HepG2 (cell line): ENCODE measurements at regions not wholly inside any gene's neighbourhood (a gene's known extent, or its start where the extent isn't known, plus 50 kb on each side); places are given as distances from the start of the nearest gene placed in this dataset.

Source experiments
- ATAC-seq: fragments of 200-7000 bp; cut with Tn5 transposase; 3 replicates; pipeline ENCODE4 v1.9.1; 2020; ENCODE audit warnings: mild to moderate bottlenecking, moderate library complexity
- BruUV-seq: library from RNA; stranded (reverse); fragments of 400-500 nt; replicated peaks from 2 replicates; lab custom pipeline; 2021; lab: Mats Ljungman, UMichigan
- CTCF ChIA-PET: fragments of 300-600 bp; formaldehyde crosslinking; extraction: SDS; loops from one replicate; lab custom pipeline; 2021; ENCODE audit warnings: low total read pairs, inconsistent platforms, low intra/inter-chr PET ratio; lab: Yijun Ruan, JAX
- POLR2A ChIA-PET: fragments of 350-600 bp; sonication (Branson Sonifier 250); formaldehyde crosslinking; loops from one replicate; lab custom pipeline; 2020; ENCODE audit warnings: antibody characterized with exemption, inconsistent platforms; lab: Yijun Ruan, JAX
- DNase-seq: peaks from one replicate; pipeline ENCODE4 v3.0.0-alpha.2; 2015; ENCODE audit warnings: low spot score
- FAIRE-seq: peaks from 3 replicates; lab custom pipeline; 2011; peaks lifted over from hg19 to GRCh38; lab: Jason Lieb, UNC
- H2AFZ ChIP-seq: one replicate; pipeline ENCODE4 v1.6.1; 2011; ENCODE audit warnings: low read length, inconsistent platforms
- H3K27ac ChIP-seq: fragments of 300-600 bp; 3 replicates; pipeline ENCODE4 v1.8.0; 2011; ENCODE audit warnings: mixed run types, mild to moderate bottlenecking, mixed read lengths, low read length, inconsistent platforms; ENCODE audit not compliant: insufficient read depth; ENCODE audit errors: extremely low read length
- H3K27me3 ChIP-seq, 2 experiments: fragments of 200-600 bp in 1 of 2; 2 replicates in 1 of 2; 3 replicates in 1 of 2; pipeline versions ENCODE4 v1.6.0 to v1.8.0; 2011; ENCODE audit warnings: low read length in 2 of 2, mild to moderate bottlenecking in 2 of 2, moderate library complexity in 2 of 2, inconsistent platforms in 1 of 2; ENCODE audit not compliant: insufficient read depth in 2 of 2, control insufficient read depth in 1 of 2
- H3K36me3 ChIP-seq, 2 experiments: fragments of 200-600 bp in 1 of 2; replicated peaks in 1 of 2; 2 replicates in 1 of 2; 3 replicates in 1 of 2; pipeline versions ENCODE4 v1.5.1 to v1.8.0; 2011; ENCODE audit warnings: low read length in 2 of 2, inconsistent platforms in 1 of 2; ENCODE audit not compliant: insufficient read depth in 2 of 2, control insufficient read depth in 1 of 2
- H3K4me1 ChIP-seq: 2 replicates; pipeline ENCODE4 v1.5.1; 2012; ENCODE audit warnings: low read length, inconsistent platforms; ENCODE audit not compliant: insufficient read depth
- H3K4me2 ChIP-seq: 2 replicates; pipeline ENCODE4 v1.6.0; 2011; ENCODE audit warnings: low read depth, low read length, inconsistent platforms
- H3K4me3 ChIP-seq, 3 experiments: fragments of 200-600 bp in 1 of 3; sonication (generic), shearing (Covaris generic) in 1 of 3; replicated peaks in 1 of 3; 2 replicates each; pipeline ENCODE4 v1.5.1; 2011 to 2016; ENCODE audit warnings: low read length in 3 of 3, inconsistent platforms in 2 of 3, low read depth in 2 of 3, mild to moderate bottlenecking in 2 of 3, control low read depth in 1 of 3, mixed read lengths in 1 of 3; ENCODE audit not compliant: insufficient read depth in 1 of 3
- H3K79me2 ChIP-seq: one replicate; pipeline ENCODE4 v1.6.1; 2011; ENCODE audit warnings: low read length, inconsistent platforms; ENCODE audit not compliant: insufficient read depth
- H3K9ac ChIP-seq: 2 replicates; pipeline ENCODE4 v1.6.0; 2011; ENCODE audit warnings: mild to moderate bottlenecking, low read depth, low read length, inconsistent platforms; ENCODE audit not compliant: insufficient read depth
- H3K9me3 ChIP-seq: 2 replicates; pipeline ENCODE4 v1.5.1; 2012; ENCODE audit warnings: mild to moderate bottlenecking, low read length
- H4K20me1 ChIP-seq: 2 replicates; pipeline ENCODE4 v1.6.0; 2011; ENCODE audit warnings: inconsistent platforms, mild to moderate bottlenecking, low read length, moderate library complexity; ENCODE audit not compliant: insufficient read depth
- AFF4 ChIP-seq: sonication (generic); formaldehyde crosslinking; IDR thresholded peaks from 2 replicates; pipeline ENCODE4 v1.4.0; 2020; ENCODE audit warnings: missing genetic modification reagents
- CTCF ChIP-seq: sonication (generic); formaldehyde crosslinking; IDR thresholded peaks from 2 replicates; pipeline ENCODE4 v1.5.0; 2020; ENCODE audit warnings: mild to moderate bottlenecking, missing genetic modification reagents, moderate library complexity
- KLF12 ChIP-seq: sonication (generic); formaldehyde crosslinking; IDR thresholded peaks from 2 replicates; pipeline ENCODE4 v1.4.0; 2020; ENCODE audit warnings: missing genetic modification reagents, borderline replicate concordance
- NFYB ChIP-seq: sonication (generic); formaldehyde crosslinking; IDR thresholded peaks from 2 replicates; pipeline ENCODE4 v1.4.0; 2020; ENCODE audit warnings: missing genetic modification reagents
- SMC3 ChIP-seq: IDR thresholded peaks from 2 replicates; pipeline ENCODE4 v1.6.1; 2011; ENCODE audit warnings: low read length, improper control_type of control experiment
- STAG1 ChIP-seq: sonication (generic); formaldehyde crosslinking; IDR thresholded peaks from 2 replicates; pipeline ENCODE4 v1.4.0; 2020; ENCODE audit warnings: missing genetic modification reagents
- TP53 ChIP-seq: sonication (generic); formaldehyde crosslinking; conservative IDR thresholded peaks from 2 replicates; pipeline ENCODE4 v1.4.0; 2020; ENCODE audit warnings: missing genetic modification reagents
- ZNF33A ChIP-seq: sonication (generic); formaldehyde crosslinking; IDR thresholded peaks from 2 replicates; pipeline ENCODE4 v1.5.1; 2020; ENCODE audit warnings: missing genetic modification reagents, mild to moderate bottlenecking, moderate library complexity, borderline replicate concordance
- WGBS: methylation state at CpG from one replicate; pipeline ENCODE4 v1.1.6; 2017; ENCODE audit warnings: low lambda C conversion rate; 5-methylcytosine and 5-hydroxymethylcytosine counted together
- in situ Hi-C: cut with HindIII; loops from 2 replicates; pipeline ENCODE4 v1.10.0; 2017; ENCODE audit warnings: low pct_unique_long_range_greater_than_20kb; ENCODE audit not compliant: extremely low pct_ligation_motif_present
- intact Hi-C: fragments of 100-400 bp; cut with micrococcal nuclease; formaldehyde crosslinking; loops from one replicate; pipeline ENCODE4 v1.10.0; 2022; ENCODE audit not compliant: unreplicated experiment

- DNase-seq (no peak), ATAC-seq (no peak), FAIRE-seq (no peak)
- no TSS peak for BruUV-seq
- peaks cover 4 to 14% of the 10 kb centered on the region in 2 experiments for H3K27me3 ChIP-seq
- CTCF ChIA-PET, result interaction anchor here (1.0 to 1.9 kb wide), 2 partner anchors 81 to 111 kb away, joined by 4 to 5 read pairs; no protein-coding TSS in a partner anchor
- no peak overlapping the region for H3K9ac ChIP-seq
- no peak overlapping the region for H3K4me3 ChIP-seq
- in situ Hi-C loops, result loop anchor here (5.0 to 10.0 kb wide), 2 partner anchors 63 to 95 kb away; no protein-coding TSS in a partner anchor
- intact Hi-C loops, result loop anchor here (2.0 kb wide), 1 partner anchor 81 kb away; no protein-coding TSS in a partner anchor
- H2AFZ ChIP-seq, result no peak overlapping the region
- H3K27ac ChIP-seq, result no peak overlapping the region
- no peaks in the 10 kb centered on the region for H3K79me2 ChIP-seq
- H3K4me1 ChIP-seq, result peaks cover 16% of the 10 kb centered on the region
- no peaks in the 10 kb centered on the region for H3K36me3 ChIP-seq
- TF ChIP-seq AFF4 (CRISPR knock-in tag) (no peak), ZNF33A (CRISPR knock-in tag) (no peak), KLF12 (CRISPR knock-in tag) (no peak), NFYB (CRISPR knock-in tag) (no peak), SMC3 (peak; percentile 26; the same call in 1 of the 2 replicates), TP53 (CRISPR knock-in tag) (no peak), STAG1 (CRISPR knock-in tag) (peak; percentile 39), CTCF (CRISPR knock-in tag) (peak; percentile 41)
- no peak overlapping the region for H3K4me2 ChIP-seq
- POLR2A ChIA-PET, result no interaction called here
- WGBS, result 32% methylated on average over 10 of the region's 21 CpGs
- no peaks in the 10 kb centered on the region for H3K9me3 ChIP-seq
- no peaks in the 10 kb centered on the region for H4K20me1 ChIP-seq
These were observed 56.4 kb downstream of the SMIM38 start for GRCh38 chr11:69211920-69212797.
